OCI-LY7 (cell line): ENCODE measurements at regions not wholly inside any gene's neighbourhood (a gene's known extent, or its start where the extent isn't known, plus 50 kb on each side); places are given as distances from the start of the nearest gene placed in this dataset.

ENCODE experiments used
- BruUV-seq: library from RNA; stranded (reverse); fragments of 400-500 nt; replicated peaks from 2 replicates; lab custom pipeline; 2021; lab: Mats Ljungman, UMichigan
- CTCF ChIA-PET: fragments of 300-600 bp; sonication (Branson Sonifier 250); formaldehyde crosslinking; loops from one replicate; lab custom pipeline; 2022; ENCODE audit warnings: antibody characterized with exemption; ENCODE audit not compliant: unreplicated experiment; lab: Charles Lee
- POLR2A ChIA-PET: fragments of 300-600 bp; sonication (Branson Sonifier 250); formaldehyde crosslinking; loops from one replicate; lab custom pipeline; 2022; ENCODE audit warnings: antibody characterized with exemption; lab: Charles Lee
- DNase-seq: peaks from one replicate; pipeline ENCODE4 v3.0.0-alpha.2; 2015; ENCODE audit warnings: low spot score
- H2AFZ ChIP-seq: fragments of 200-600 bp; sonication (generic), shearing (Covaris generic); 2 replicates; pipeline ENCODE4 v1.6.1; 2014; ENCODE audit warnings: mild to moderate bottlenecking, antibody characterized with exemption, low read length, moderate library complexity
- H3K27ac ChIP-seq: fragments of 200-600 bp; sonication (generic); 2 replicates; pipeline ENCODE4 v1.5.1; 2014; ENCODE audit warnings: mixed run types, low read depth, mild to moderate bottlenecking, moderate library complexity, low read length, inconsistent platforms; ENCODE audit not compliant: poor library complexity, severe bottlenecking
- H3K36me3 ChIP-seq: fragments of 200-600 bp; sonication (generic); 2 replicates; pipeline ENCODE4 v1.6.1; 2014; ENCODE audit warnings: mild to moderate bottlenecking, antibody characterized with exemption, low read length, moderate library complexity, mixed read lengths; ENCODE audit not compliant: insufficient read depth
- H3K4me1 ChIP-seq: fragments of 200-600 bp; sonication (generic); 2 replicates; pipeline ENCODE4 v1.5.1; 2014; ENCODE audit warnings: mild to moderate bottlenecking, low read length; ENCODE audit not compliant: insufficient read depth, poor library complexity, severe bottlenecking
- H3K4me2 ChIP-seq: fragments of 200-600 bp; sonication (generic); 2 replicates; pipeline ENCODE4 v1.6.1; 2014; ENCODE audit warnings: mild to moderate bottlenecking, low read length
- H3K4me3 ChIP-seq: fragments of 200-600 bp; sonication (generic); 2 replicates; pipeline ENCODE4 v1.5.1; 2014; ENCODE audit warnings: mild to moderate bottlenecking, low read depth, low read length; ENCODE audit not compliant: poor library complexity, severe bottlenecking
- H3K79me2 ChIP-seq: fragments of 200-600 bp; sonication (generic); 2 replicates; pipeline ENCODE4 v1.6.1; 2016; ENCODE audit warnings: low read depth, mild to moderate bottlenecking, low read length, moderate library complexity, mixed read lengths; ENCODE audit not compliant: insufficient read depth
- H3K9me2 ChIP-seq: fragments of 200-600 bp; sonication (generic); 2 replicates; pipeline ENCODE4 v1.6.1; 2016; ENCODE audit warnings: mild to moderate bottlenecking, low read length, mixed read lengths; ENCODE audit not compliant: insufficient read depth
- H3K9me3 ChIP-seq: fragments of 200-600 bp; sonication (generic); 2 replicates; pipeline ENCODE4 v1.6.1; 2014; ENCODE audit warnings: mild to moderate bottlenecking, mixed run types, low read length, mixed read lengths
- H4K20me1 ChIP-seq: fragments of 200-600 bp; sonication (generic); 2 replicates; pipeline ENCODE4 v1.6.1; 2014; ENCODE audit warnings: mild to moderate bottlenecking, antibody characterized with exemption, low read length, moderate library complexity, mixed read lengths; ENCODE audit not compliant: insufficient read depth
- CTCF ChIP-seq: fragments of 200-600 bp; sonication (generic); conservative IDR thresholded peaks from 2 replicates; pipeline ENCODE4 v1.5.1; 2014; ENCODE audit warnings: mild to moderate bottlenecking, antibody characterized with exemption, low read length, moderate library complexity, mixed read lengths
- EZH2phosphoT487 ChIP-seq: fragments of 200-600 bp; sonication (generic); IDR thresholded peaks from 2 replicates; pipeline ENCODE4 v1.6.1; 2018; ENCODE audit warnings: low read depth, borderline replicate concordance, mild to moderate bottlenecking, mixed run types, antibody characterized with exemption, low read length, moderate library complexity, mixed read lengths
- intact Hi-C: fragments of 100-400 bp; cut with micrococcal nuclease; formaldehyde crosslinking; loops from one replicate; pipeline ENCODE4 v1.10.0; 2022; ENCODE audit not compliant: unreplicated experiment

GRCh38 chr1:232687304-232687703 lies 57.4 kb upstream of the SIPA1L2 start:
- Histone ChIP-seq H3K27ac (no peak overlapping the region), H2AFZ (no peak overlapping the region), H3K9me3 (no peaks in the 10 kb centered on the region), H3K79me2 (no peaks in the 10 kb centered on the region), H3K4me1 (no peaks in the 10 kb centered on the region), H3K4me2 (no peak overlapping the region), H3K36me3 (no peaks in the 10 kb centered on the region), H3K9me2 (no peaks in the 10 kb centered on the region), H3K4me3 (no peak overlapping the region), H4K20me1 (no peaks in the 10 kb centered on the region)
- POLR2A ChIA-PET, result no interaction called here
- DNase-seq, result no peak
- CTCF ChIA-PET, result no interaction called here
- intact Hi-C loops, result no loop called here
- BruUV-seq, result no TSS peak
- TF ChIP-seq EZH2phosphoT487 (no peak), CTCF (no peak)

GRCh38 chr1:232687728-232688127 lies 57.8 kb upstream of the SIPA1L2 start:
- no peaks in the 10 kb centered on the region for H3K4me1 ChIP-seq
- H3K9me2 ChIP-seq, result no peaks in the 10 kb centered on the region
- TF ChIP-seq EZH2phosphoT487 (no peak), CTCF (no peak)
- no peak for DNase-seq
- CTCF ChIA-PET, result no interaction called here
- H3K4me3 ChIP-seq, result no peak overlapping the region
- H3K9me3 ChIP-seq, result no peaks in the 10 kb centered on the region
- H2AFZ ChIP-seq, result no peak overlapping the region
- no TSS peak for BruUV-seq
- no peaks in the 10 kb centered on the region for H3K79me2 ChIP-seq
- no peaks in the 10 kb centered on the region for H4K20me1 ChIP-seq
- no peak overlapping the region for H3K4me2 ChIP-seq
- intact Hi-C loops, result no loop called here
- H3K36me3 ChIP-seq, result no peaks in the 10 kb centered on the region
- POLR2A ChIA-PET, result no interaction called here
- H3K27ac ChIP-seq, result no peak overlapping the region

- Histone ChIP-seq H3K27ac (no peak overlapping the region), H3K4me3 (no peak overlapping the region), H3K9me3 (no peaks in the 10 kb centered on the region), H3K4me2 (no peak overlapping the region), H3K79me2 (no peaks in the 10 kb centered on the region), H3K9me2 (no peaks in the 10 kb centered on the region), H4K20me1 (no peaks in the 10 kb centered on the region), H3K36me3 (no peaks in the 10 kb centered on the region), H2AFZ (no peak overlapping the region), H3K4me1 (no peaks in the 10 kb centered on the region)
- no peak for DNase-seq
- CTCF ChIA-PET, result no interaction called here
- POLR2A ChIA-PET, result interaction anchor here (0.9 kb wide), 1 partner anchor 557 kb away, joined by 3 read pairs; no protein-coding TSS in a partner anchor
- intact Hi-C loops, result no loop called here
- TF ChIP-seq CTCF (no peak), EZH2phosphoT487 (no peak)
- no TSS peak for BruUV-seq
These were observed 58.5 kb upstream of the SIPA1L2 start for GRCh38 chr1:232688398-232688797.
